ENCODE measurements at regions not wholly inside any gene's neighbourhood (a gene's known extent, or its start where the extent isn't known, plus 50 kb on each side); places are given as distances from the start of the nearest gene placed in this dataset.

DNA sequence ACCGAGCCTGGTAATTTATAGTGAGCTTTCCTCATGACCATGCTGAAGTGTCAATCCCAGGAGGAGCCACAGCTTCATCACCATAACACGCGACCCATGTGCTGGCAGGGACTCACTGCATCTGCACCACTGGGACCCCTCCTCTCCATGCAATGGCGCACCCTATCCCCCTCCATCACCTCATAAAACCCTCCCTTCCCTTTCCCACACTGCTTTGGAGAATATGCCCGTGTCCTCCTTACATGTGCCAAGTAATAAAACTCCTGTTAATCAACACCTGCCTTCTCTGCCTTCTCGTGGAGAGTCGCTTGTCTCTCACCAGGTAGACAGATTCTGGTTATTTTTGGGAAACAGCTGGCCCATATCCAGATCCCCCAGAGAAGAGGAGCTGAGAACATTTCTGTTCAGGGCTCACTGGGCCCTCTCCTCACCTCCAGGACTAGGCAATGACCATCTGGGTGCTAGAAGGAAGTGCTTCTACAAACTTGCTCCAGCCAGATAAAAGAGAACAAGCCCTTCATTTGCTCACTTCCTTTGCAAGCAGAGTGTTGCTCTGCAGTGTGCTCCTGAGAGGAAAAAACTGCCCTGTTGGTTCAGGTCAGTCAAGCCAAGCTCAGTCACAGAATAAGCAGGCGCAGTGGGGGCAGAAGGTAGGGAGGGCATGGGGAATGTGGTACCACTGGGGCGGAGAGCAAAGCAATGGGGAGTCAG, 894.3 kb downstream of the UQCRFS1 start:
- Histone ChIP-seq H3K27me3 (no peaks in the 10 kb centered on the region), H3K27ac (no peak overlapping the region), H3K36me3 (no peaks in the 10 kb centered on the region), H3K9me3 (no peaks in the 10 kb centered on the region), H3K4me1 (no peaks in the 10 kb centered on the region), H3K4me3 (no peak overlapping the region)
- DNase-seq: no peak
- ATAC-seq: no peak
- TF ChIP-seq POLR2A (IDR thresholded peaks at IDR 0.05): no peak
- TF ChIP-seq, protein P1, sequence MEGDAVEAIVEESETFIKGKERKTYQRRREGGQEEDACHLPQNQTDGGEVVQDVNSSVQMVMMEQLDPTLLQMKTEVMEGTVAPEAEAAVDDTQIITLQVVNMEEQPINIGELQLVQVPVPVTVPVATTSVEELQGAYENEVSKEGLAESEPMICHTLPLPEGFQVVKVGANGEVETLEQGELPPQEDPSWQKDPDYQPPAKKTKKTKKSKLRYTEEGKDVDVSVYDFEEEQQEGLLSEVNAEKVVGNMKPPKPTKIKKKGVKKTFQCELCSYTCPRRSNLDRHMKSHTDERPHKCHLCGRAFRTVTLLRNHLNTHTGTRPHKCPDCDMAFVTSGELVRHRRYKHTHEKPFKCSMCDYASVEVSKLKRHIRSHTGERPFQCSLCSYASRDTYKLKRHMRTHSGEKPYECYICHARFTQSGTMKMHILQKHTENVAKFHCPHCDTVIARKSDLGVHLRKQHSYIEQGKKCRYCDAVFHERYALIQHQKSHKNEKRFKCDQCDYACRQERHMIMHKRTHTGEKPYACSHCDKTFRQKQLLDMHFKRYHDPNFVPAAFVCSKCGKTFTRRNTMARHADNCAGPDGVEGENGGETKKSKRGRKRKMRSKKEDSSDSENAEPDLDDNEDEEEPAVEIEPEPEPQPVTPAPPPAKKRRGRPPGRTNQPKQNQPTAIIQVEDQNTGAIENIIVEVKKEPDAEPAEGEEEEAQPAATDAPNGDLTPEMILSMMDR (IDR thresholded peaks at IDR 0.05): no peak
- intact Hi-C loops (cut with DNase I): no loop called here
- 49% methylated on average over 7 of the region's 9 CpGs for WGBS (ENCODE audit: insufficient coverage, low coverage, low lambda C conversion rate, missing lambda C conversion rate)

- DNase-seq: no peak
- WGBS (ENCODE audit: insufficient coverage, low coverage, low lambda C conversion rate, missing lambda C conversion rate): 37% methylated on average over 7 of the region's 7 CpGs
- intact Hi-C loops (cut with DNase I): no loop called here
- H3K36me3 ChIP-seq: no peaks in the 10 kb centered on the region
- no peak for ATAC-seq
- no peak overlapping the region for H3K27ac ChIP-seq
- H3K4me1 ChIP-seq: no peaks in the 10 kb centered on the region
- H3K27me3 ChIP-seq: no peaks in the 10 kb centered on the region
- no peak overlapping the region for H3K4me3 ChIP-seq
- H3K9me3 ChIP-seq: no peaks in the 10 kb centered on the region
- TF ChIP-seq, protein P1 (IDR thresholded peaks at IDR 0.05): no peak
- no peak for TF ChIP-seq POLR2A (IDR thresholded peaks at IDR 0.05)
Observed at GRCh38 chr19:28316464-28316863, 896.5 kb downstream of the UQCRFS1 start.

- no peak overlapping the region for H3K27ac ChIP-seq
- H3K9me3 ChIP-seq: no peaks in the 10 kb centered on the region
- 100% methylated on average over 1 of the region's 3 CpGs for WGBS (ENCODE audit: insufficient coverage, low coverage, low lambda C conversion rate, missing lambda C conversion rate)
- intact Hi-C loops (cut with DNase I): no loop called here
- no peaks in the 10 kb centered on the region for H3K4me1 ChIP-seq
- no peak for TF ChIP-seq POLR2A (IDR thresholded peaks at IDR 0.05)
- H3K27me3 ChIP-seq: no peaks in the 10 kb centered on the region
- H3K4me3 ChIP-seq: no peak overlapping the region
- DNase-seq (no peak), ATAC-seq (no peak)
- H3K36me3 ChIP-seq: no peaks in the 10 kb centered on the region
Observed at GRCh38 chr19:28314756-28315155, 898.2 kb downstream of the UQCRFS1 start.

DNA sequence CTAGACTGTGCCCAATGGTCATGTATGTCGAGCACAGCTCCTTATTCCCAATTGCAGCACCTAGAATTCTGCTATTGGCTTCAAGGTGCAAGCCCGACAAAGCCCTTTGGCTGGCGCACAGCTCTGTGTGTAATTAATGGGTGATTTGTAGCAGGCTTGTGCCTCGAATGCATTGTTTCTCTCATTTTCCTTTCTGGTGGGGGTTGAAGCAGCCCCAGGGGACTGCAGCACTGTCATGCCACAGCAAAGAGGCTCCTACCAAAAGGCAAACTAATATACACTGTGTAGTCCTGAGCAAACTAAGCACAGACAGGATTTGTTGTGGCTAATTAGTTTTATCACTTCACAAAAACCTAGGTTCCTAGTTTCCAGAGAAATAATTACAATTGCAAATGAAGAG, 898.7 kb downstream of the UQCRFS1 start:
- TF ChIP-seq POLR2A (IDR thresholded peaks at IDR 0.05): no peak
- TF ChIP-seq, protein P1 (IDR thresholded peaks at IDR 0.05): no peak
- ATAC-seq (no peak), DNase-seq (no peak)
- intact Hi-C loops (cut with DNase I): no loop called here
- WGBS (ENCODE audit: insufficient coverage, low coverage, low lambda C conversion rate, missing lambda C conversion rate): 13% methylated on average over 1 of the region's 4 CpGs
- Histone ChIP-seq H3K36me3 (no peaks in the 10 kb centered on the region), H3K27ac (no peak overlapping the region), H3K9me3 (no peaks in the 10 kb centered on the region), H3K4me1 (no peaks in the 10 kb centered on the region), H3K4me3 (no peak overlapping the region), H3K27me3 (no peaks in the 10 kb centered on the region)

DNA sequence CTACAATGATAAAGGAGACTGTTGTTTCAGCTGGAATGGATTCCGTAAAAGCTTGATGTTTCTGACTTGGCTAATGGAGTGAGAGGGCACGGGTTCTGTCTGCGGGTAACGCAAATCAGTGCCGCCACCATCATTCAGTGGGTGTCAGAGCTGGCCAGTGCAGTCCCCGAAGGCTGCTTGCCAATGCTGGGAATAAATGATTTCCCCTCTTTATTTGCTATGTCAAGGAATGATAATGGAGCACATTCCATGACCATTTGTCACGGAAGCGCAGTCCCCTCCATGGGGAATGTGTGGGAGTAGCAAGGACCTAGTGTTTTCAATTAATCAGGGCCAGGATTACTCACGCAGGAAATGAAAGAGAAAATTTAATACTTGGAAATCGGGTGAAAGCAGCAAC, 899.3 kb downstream of the UQCRFS1 start:
- intact Hi-C loops (cut with DNase I): no loop called here
- TF ChIP-seq, protein P1 (IDR thresholded peaks at IDR 0.05): no peak
- TF ChIP-seq POLR2A (IDR thresholded peaks at IDR 0.05): no peak
- ATAC-seq (no peak), DNase-seq (no peak)
- Histone ChIP-seq H3K27me3 (no peaks in the 10 kb centered on the region), H3K9me3 (no peaks in the 10 kb centered on the region), H3K4me1 (no peaks in the 10 kb centered on the region), H3K27ac (no peak overlapping the region), H3K4me3 (no peak overlapping the region), H3K36me3 (no peaks in the 10 kb centered on the region)
- WGBS (ENCODE audit: insufficient coverage, low coverage, low lambda C conversion rate, missing lambda C conversion rate): 52% methylated on average over 10 of the region's 10 CpGs
